K562 (cell line): ENCODE measurements at regions not wholly inside any gene's neighbourhood (a gene's known extent, or its start where the extent isn't known, plus 50 kb on each side); places are given as distances from the start of the nearest gene placed in this dataset.

Source experiments
- ATAC-seq: fragments of 200-7000 bp; cut with Tn5 transposase; 3 replicates; pipeline ENCODE4 v1.9.1; 2020; ENCODE audit warnings: moderate library complexity
- BruUV-seq: library from RNA; stranded (reverse); fragments of 400-500 nt; replicated peaks from 2 replicates; lab custom pipeline; 2021; lab: Mats Ljungman, UMichigan
- CTCF ChIA-PET: fragments of 300-600 bp; formaldehyde crosslinking; extraction: SDS; loops from one replicate; lab custom pipeline; 2021; ENCODE audit warnings: low intra/inter-chr PET ratio; lab: Yijun Ruan, JAX
- POLR2A ChIA-PET: fragments of 300-600, 350-650 bp; sonication (Branson Sonifier 250); formaldehyde crosslinking; extraction: SDS; loops from one replicate; lab custom pipeline; 2021; ENCODE audit warnings: antibody characterized with exemption, inconsistent platforms; lab: Yijun Ruan, JAX
- DNase-seq, 4 experiments: peaks; one replicate each; pipeline versions ENCODE4 v3.0.0 to v3.0.0-alpha.2; 2011 to 2018; ENCODE audit warnings: low spot score in 3 of 4, mixed read lengths in 3 of 4; ENCODE audit errors: extremely low read depth in 1 of 4
- FAIRE-seq: peaks from 2 replicates; lab custom pipeline; 2011; peaks lifted over from hg19 to GRCh38; lab: Jason Lieb, UNC
- H2AFZ ChIP-seq: 2 replicates; pipeline ENCODE4 v1.6.0; 2011; ENCODE audit warnings: low read depth, low read length, control low read depth, inconsistent platforms
- H3K27ac ChIP-seq: fragments of 200-600 bp; 3 replicates; pipeline ENCODE4 v1.8.0; 2011; ENCODE audit warnings: low read depth, mild to moderate bottlenecking, control low read depth, inconsistent platforms, low read length, moderate library complexity, mixed read lengths; ENCODE audit errors: extremely low read depth
- H3K27me3 ChIP-seq, 2 experiments: fragments of 300-600 bp in 1 of 2; 2 replicates in 1 of 2; 3 replicates in 1 of 2; pipeline versions ENCODE4 v1.6.0 to v1.8.0; 2011; ENCODE audit warnings: inconsistent platforms in 2 of 2, low read length in 2 of 2, mild to moderate bottlenecking in 1 of 2, mixed read lengths in 1 of 2, moderate library complexity in 1 of 2; ENCODE audit not compliant: control insufficient read depth in 2 of 2, insufficient read depth in 2 of 2
- H3K36me3 ChIP-seq: fragments of 300-600 bp; 3 replicates; pipeline ENCODE4 v1.8.0; 2011; ENCODE audit warnings: mild to moderate bottlenecking, low read length, inconsistent platforms; ENCODE audit not compliant: control insufficient read depth, insufficient read depth
- H3K4me1 ChIP-seq, 2 experiments: fragments of 200-600 bp in 1 of 2; replicated peaks in 1 of 2; 2 replicates in 1 of 2; 3 replicates in 1 of 2; pipeline versions ENCODE4 v1.5.1 to v1.8.0; 2011; ENCODE audit warnings: inconsistent platforms in 2 of 2, low read length in 2 of 2, mild to moderate bottlenecking in 1 of 2, mixed read lengths in 1 of 2, moderate library complexity in 1 of 2; ENCODE audit not compliant: control insufficient read depth in 2 of 2, insufficient read depth in 2 of 2
- H3K4me2 ChIP-seq: 2 replicates; pipeline ENCODE4 v1.6.1; 2011; ENCODE audit warnings: low read length, control low read depth, inconsistent platforms, mixed read lengths; ENCODE audit not compliant: insufficient read depth
- H3K4me3 ChIP-seq: fragments of 200-600 bp; sonication (generic), shearing (Covaris generic); 2 replicates; pipeline ENCODE4 v1.5.1; 2016; ENCODE audit warnings: control low read depth, inconsistent platforms
- H3K79me2 ChIP-seq: fragments of 200-600 bp; 3 replicates; pipeline ENCODE4 v1.8.0; 2011; ENCODE audit warnings: low read length, inconsistent platforms; ENCODE audit not compliant: control insufficient read depth, insufficient read depth
- H3K9ac ChIP-seq, 2 experiments: 2 replicates each; pipeline versions ENCODE4 v1.6.0 to v1.6.1; 2011; ENCODE audit warnings: low read depth in 2 of 2, low read length in 2 of 2, control low read depth in 1 of 2, inconsistent platforms in 1 of 2, mild to moderate bottlenecking in 1 of 2, mixed read lengths in 1 of 2; ENCODE audit not compliant: insufficient read depth in 1 of 2
- H3K9me1 ChIP-seq: one replicate; pipeline ENCODE4 v1.6.0; 2011; ENCODE audit warnings: inconsistent platforms, mild to moderate bottlenecking, low read length, moderate library complexity; ENCODE audit not compliant: control insufficient read depth, insufficient read depth
- H3K9me3 ChIP-seq: replicated peaks from 2 replicates; pipeline ENCODE4 v1.5.1; 2011; ENCODE audit warnings: low read depth, low read length, inconsistent platforms; ENCODE audit not compliant: control insufficient read depth, insufficient read depth
- H4K20me1 ChIP-seq: replicated peaks from 2 replicates; pipeline ENCODE4 v1.6.1; 2011; ENCODE audit warnings: low read length, inconsistent platforms, mixed read lengths; ENCODE audit not compliant: control insufficient read depth, insufficient read depth
- NEUROD1 ChIP-seq: fragments of 150-350 bp; IDR thresholded peaks from 2 replicates; pipeline ENCODE4 v1.6.1; 2014; ENCODE audit warnings: borderline replicate concordance, low read length, low read depth; ENCODE audit not compliant: partially characterized antibody
- TARDBP ChIP-seq: fragments of 450-650 bp; IDR thresholded peaks from 2 replicates; pipeline ENCODE4 v1.6.1; 2016
- WGBS: fragments of 100-300 bp; shearing (Covaris generic); methylation state at CpG from one replicate; pipeline ENCODE4 v1.1.6; 2016; ENCODE audit warnings: low coverage, mixed read lengths; ENCODE audit not compliant: insufficient coverage; ENCODE audit errors: missing lambda C conversion rate; 5-methylcytosine and 5-hydroxymethylcytosine counted together
- in situ Hi-C: fragments of 300-500 bp; cut with MboI; formaldehyde crosslinking; loops from 4 replicates; pipeline ENCODE4 v1.15.0; 2018; ENCODE audit warnings: inconsistent platforms, mixed read lengths
- intact Hi-C: fragments of 100-400 bp; cut with micrococcal nuclease; formaldehyde crosslinking; loops from 2 replicates; pipeline ENCODE4 v1.14.2; 2022
- TF ChIP-seq, protein P1 (sequence below): fragments of 450-650 bp; IDR thresholded peaks from 2 replicates; pipeline ENCODE4 v1.6.1; 2016; ENCODE audit warnings: borderline replicate concordance

DNA sequence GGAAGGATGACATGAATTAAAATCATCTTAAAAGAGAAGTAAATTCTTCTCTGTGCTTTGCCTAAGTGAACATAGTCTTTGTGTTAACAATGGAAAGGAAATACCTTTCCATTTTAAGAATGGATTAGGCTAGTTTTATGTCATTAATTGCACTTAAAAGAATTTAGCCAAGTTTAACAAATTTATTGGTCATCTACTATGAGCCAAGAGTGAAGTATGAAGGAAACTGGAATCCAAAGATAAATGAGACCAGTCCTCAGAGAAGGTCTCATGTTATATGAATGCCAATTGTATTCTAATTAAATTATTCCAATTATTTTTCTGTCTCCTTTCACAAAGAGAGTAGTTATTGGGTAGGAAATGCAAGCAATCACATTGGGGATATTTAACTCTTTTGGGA is 741.3 kb upstream of the SOX9 start (continued):
- TF ChIP-seq, protein P1, sequence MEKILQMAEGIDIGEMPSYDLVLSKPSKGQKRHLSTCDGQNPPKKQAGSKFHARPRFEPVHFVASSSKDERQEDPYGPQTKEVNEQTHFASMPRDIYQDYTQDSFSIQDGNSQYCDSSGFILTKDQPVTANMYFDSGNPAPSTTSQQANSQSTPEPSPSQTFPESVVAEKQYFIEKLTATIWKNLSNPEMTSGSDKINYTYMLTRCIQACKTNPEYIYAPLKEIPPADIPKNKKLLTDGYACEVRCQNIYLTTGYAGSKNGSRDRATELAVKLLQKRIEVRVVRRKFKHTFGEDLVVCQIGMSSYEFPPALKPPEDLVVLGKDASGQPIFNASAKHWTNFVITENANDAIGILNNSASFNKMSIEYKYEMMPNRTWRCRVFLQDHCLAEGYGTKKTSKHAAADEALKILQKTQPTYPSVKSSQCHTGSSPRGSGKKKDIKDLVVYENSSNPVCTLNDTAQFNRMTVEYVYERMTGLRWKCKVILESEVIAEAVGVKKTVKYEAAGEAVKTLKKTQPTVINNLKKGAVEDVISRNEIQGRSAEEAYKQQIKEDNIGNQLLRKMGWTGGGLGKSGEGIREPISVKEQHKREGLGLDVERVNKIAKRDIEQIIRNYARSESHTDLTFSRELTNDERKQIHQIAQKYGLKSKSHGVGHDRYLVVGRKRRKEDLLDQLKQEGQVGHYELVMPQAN, result no peak
- TF ChIP-seq TARDBP, result no peak

DNA sequence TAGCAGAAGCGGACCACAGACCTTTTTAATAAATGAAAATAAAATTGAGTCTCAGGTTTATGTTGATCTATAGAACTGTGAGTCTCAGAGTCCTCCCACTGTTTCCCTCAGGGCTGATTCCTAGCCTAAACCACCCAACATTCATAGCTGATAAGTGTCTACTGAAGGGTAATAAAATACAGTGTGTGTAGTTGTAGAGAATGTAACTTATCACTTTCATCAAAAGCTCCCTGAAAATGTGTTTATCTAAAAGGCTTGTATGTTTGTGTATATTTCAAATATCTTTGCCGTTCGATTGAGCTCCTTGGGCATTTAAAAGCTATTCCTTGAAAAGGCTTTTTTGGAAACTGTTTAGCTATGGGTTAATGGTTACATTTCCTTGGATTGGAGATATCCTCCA is 740.3 kb upstream of the SOX9 start:
- no peaks in the 10 kb centered on the region for H3K4me1 ChIP-seq
- H3K9me1 ChIP-seq, result no peaks in the 10 kb centered on the region
- DNase-seq (no peak), FAIRE-seq (no peak)
- ChIA-PET CTCF (no interaction called here), POLR2A (no interaction called here)
- intact Hi-C loops (no loop called here), in situ Hi-C loops (no loop called here)
- H3K4me3 ChIP-seq, result no peak overlapping the region
- no TSS peak for BruUV-seq
- no peaks in the 10 kb centered on the region for H4K20me1 ChIP-seq
- WGBS, result 0% methylated on average over 3 of the region's 3 CpGs
- H3K79me2 ChIP-seq, result no peaks in the 10 kb centered on the region
- no peaks in the 10 kb centered on the region for H3K36me3 ChIP-seq
- H3K9me3 ChIP-seq, result no peaks in the 10 kb centered on the region
- no peaks in the 10 kb centered on the region for H3K27me3 ChIP-seq
- no peak overlapping the region for H3K9ac ChIP-seq
- no peak for TF ChIP-seq NEUROD1
- TF ChIP-seq, all 486 proteins: peak for 0
- H3K27ac ChIP-seq, result no peak overlapping the region
- ATAC-seq, result no peak
- no peak overlapping the region for H3K4me2 ChIP-seq
- no peak overlapping the region for H2AFZ ChIP-seq
